ENCODE measurements at regions not wholly inside any gene's neighbourhood (a gene's known extent, or its start where the extent isn't known, plus 50 kb on each side); places are given as distances from the start of the nearest gene placed in this dataset.

- TF ChIP-seq CTCF (IDR thresholded peaks at IDR 0.05) (no peak), POLR2A (IDR thresholded peaks at IDR 0.05) (no peak)
Measured at GRCh38 chr19:13583114-13583513, 76.8 kb upstream of the CACNA1A start.
